ENCODE measurements at regions not wholly inside any gene's neighbourhood (a gene's known extent, or its start where the extent isn't known, plus 50 kb on each side); places are given as distances from the start of the nearest gene placed in this dataset.

GRCh38 chr18:78154444-78154843, 825.2 kb upstream of the SALL3 start:
- Mint-ChIP-seq H3K27ac (no peak overlapping the region), H3K9me3 (no peaks in the 10 kb centered on the region), H3K36me3 (no peaks in the 10 kb centered on the region), H3K27me3 (no peaks in the 10 kb centered on the region), H3K4me1 (ENCODE audit: low read depth) (no peaks in the 10 kb centered on the region), H3K4me3 (no peak overlapping the region)
- ChIA-PET POLR2A (no interaction called here), CTCF (no interaction called here)
- no peak for DNase-seq
- intact Hi-C loops (cut with micrococcal nuclease), result no loop called here

- H3K27me3 Mint-ChIP-seq, result no peaks in the 10 kb centered on the region
- intact Hi-C loops (cut with micrococcal nuclease), result no loop called here
- no peaks in the 10 kb centered on the region for H3K9me3 Mint-ChIP-seq
- no peaks in the 10 kb centered on the region for H3K36me3 Mint-ChIP-seq
- no peak overlapping the region for H3K4me3 Mint-ChIP-seq
- no peaks in the 10 kb centered on the region for H3K4me1 Mint-ChIP-seq (ENCODE audit: low read depth)
- no peak for DNase-seq
- H3K27ac Mint-ChIP-seq, result no peak overlapping the region
- CTCF ChIA-PET, result no interaction called here
- POLR2A ChIA-PET, result no interaction called here
Measured at GRCh38 chr18:78154853-78155252, 824.8 kb upstream of the SALL3 start.

- H3K36me3 Mint-ChIP-seq, result no peaks in the 10 kb centered on the region
- no peaks in the 10 kb centered on the region for H3K9me3 Mint-ChIP-seq
- H3K27ac Mint-ChIP-seq, result no peak overlapping the region
- CTCF ChIA-PET, result no interaction called here
- H3K4me3 Mint-ChIP-seq, result no peak overlapping the region
- H3K27me3 Mint-ChIP-seq, result no peaks in the 10 kb centered on the region
- intact Hi-C loops (cut with micrococcal nuclease), result no loop called here
- POLR2A ChIA-PET, result no interaction called here
- no peaks in the 10 kb centered on the region for H3K4me1 Mint-ChIP-seq (ENCODE audit: low read depth)
- DNase-seq, result no peak
Measured at GRCh38 chr18:78156466-78156865, 823.2 kb upstream of the SALL3 start.

GRCh38 chr18:78158943-78159342, 820.7 kb upstream of the SALL3 start:
- Mint-ChIP-seq H3K4me1 (ENCODE audit: low read depth) (no peaks in the 10 kb centered on the region), H3K4me3 (no peak overlapping the region), H3K27ac (no peak overlapping the region), H3K9me3 (no peaks in the 10 kb centered on the region), H3K36me3 (no peaks in the 10 kb centered on the region), H3K27me3 (no peaks in the 10 kb centered on the region)
- POLR2A ChIA-PET, result no interaction called here
- no peak for DNase-seq
- CTCF ChIA-PET, result no interaction called here
- intact Hi-C loops (cut with micrococcal nuclease), result no loop called here

GRCh38 chr18:78159397-78159796, 820.2 kb upstream of the SALL3 start:
- H3K27ac Mint-ChIP-seq, result no peak overlapping the region
- H3K4me1 Mint-ChIP-seq (ENCODE audit: low read depth), result no peaks in the 10 kb centered on the region
- no peak overlapping the region for H3K4me3 Mint-ChIP-seq
- ChIA-PET POLR2A (no interaction called here), CTCF (no interaction called here)
- intact Hi-C loops (cut with micrococcal nuclease), result no loop called here
- H3K9me3 Mint-ChIP-seq, result no peaks in the 10 kb centered on the region
- DNase-seq, result no peak
- no peaks in the 10 kb centered on the region for H3K36me3 Mint-ChIP-seq
- H3K27me3 Mint-ChIP-seq, result no peaks in the 10 kb centered on the region

GRCh38 chr18:78160961-78161656, 818.5 kb upstream of the SALL3 start:
- POLR2A ChIA-PET, result no interaction called here

GRCh38 chr18:78165525-78165924, 814.1 kb upstream of the SALL3 start:
- no peaks in the 10 kb centered on the region for H3K4me1 Mint-ChIP-seq (ENCODE audit: low read depth)
- CTCF ChIA-PET, result no interaction called here

More at GRCh38 chr18:78160961-78161656, 818.5 kb upstream of the SALL3 start:
- Mint-ChIP-seq H3K27me3 (peaks cover 2% of the 10 kb centered on the region), H3K36me3 (no peaks in the 10 kb centered on the region), H3K4me3 (no peak overlapping the region), H3K9me3 (no peaks in the 10 kb centered on the region), H3K27ac (no peak overlapping the region), H3K4me1 (ENCODE audit: low read depth) (no peaks in the 10 kb centered on the region)
- intact Hi-C loops (cut with micrococcal nuclease), result no loop called here
- no peak for DNase-seq
- CTCF ChIA-PET, result no interaction called here

GRCh38 chr18:78168526-78168925, 811.1 kb upstream of the SALL3 start:
- intact Hi-C loops (cut with micrococcal nuclease), result no loop called here
- DNase-seq, result no peak
- Mint-ChIP-seq H3K4me1 (ENCODE audit: low read depth) (no peaks in the 10 kb centered on the region), H3K4me3 (no peak overlapping the region), H3K9me3 (peaks cover 3% of the 10 kb centered on the region), H3K27me3 (peaks cover 2% of the 10 kb centered on the region), H3K27ac (no peak overlapping the region), H3K36me3 (no peaks in the 10 kb centered on the region)
- CTCF ChIA-PET, result no interaction called here
- POLR2A ChIA-PET, result no interaction called here

More at GRCh38 chr18:78165525-78165924, 814.1 kb upstream of the SALL3 start:
- Mint-ChIP-seq H3K27ac (no peak overlapping the region), H3K4me3 (no peak overlapping the region), H3K27me3 (peaks cover 2% of the 10 kb centered on the region), H3K9me3 (no peaks in the 10 kb centered on the region), H3K36me3 (no peaks in the 10 kb centered on the region)
- POLR2A ChIA-PET, result no interaction called here
- DNase-seq, result no peak
- intact Hi-C loops (cut with micrococcal nuclease), result no loop called here

- intact Hi-C loops (cut with micrococcal nuclease), result no loop called here
- H3K4me3 Mint-ChIP-seq, result no peak overlapping the region
- POLR2A ChIA-PET, result no interaction called here
- no peaks in the 10 kb centered on the region for H3K36me3 Mint-ChIP-seq
- peaks cover 2% of the 10 kb centered on the region for H3K27me3 Mint-ChIP-seq
- CTCF ChIA-PET, result no interaction called here
- H3K27ac Mint-ChIP-seq, result no peak overlapping the region
- peaks cover 3% of the 10 kb centered on the region for H3K9me3 Mint-ChIP-seq
- DNase-seq, result no peak
- no peaks in the 10 kb centered on the region for H3K4me1 Mint-ChIP-seq (ENCODE audit: low read depth)
Measured at GRCh38 chr18:78169174-78169864, 810.3 kb upstream of the SALL3 start.

- intact Hi-C loops (cut with micrococcal nuclease), result no loop called here
Measured at GRCh38 chr18:78171954-78172353, 807.7 kb upstream of the SALL3 start.

GRCh38 chr18:78174737-78175136, 804.9 kb upstream of the SALL3 start:
- H3K27me3 Mint-ChIP-seq, result peaks cover 1% of the 10 kb centered on the region
- ChIA-PET POLR2A (no interaction called here), CTCF (no interaction called here)
- no peak overlapping the region for H3K27ac Mint-ChIP-seq
- no peak overlapping the region for H3K4me3 Mint-ChIP-seq
- no peak for DNase-seq
- intact Hi-C loops (cut with micrococcal nuclease), result no loop called here
- H3K36me3 Mint-ChIP-seq, result no peaks in the 10 kb centered on the region
- H3K4me1 Mint-ChIP-seq (ENCODE audit: low read depth), result no peaks in the 10 kb centered on the region
- peaks cover 7% of the 10 kb centered on the region for H3K9me3 Mint-ChIP-seq

More at GRCh38 chr18:78171954-78172353, 807.7 kb upstream of the SALL3 start:
- H3K36me3 Mint-ChIP-seq, result no peaks in the 10 kb centered on the region
- H3K27ac Mint-ChIP-seq, result no peak overlapping the region
- H3K9me3 Mint-ChIP-seq, result peaks cover 6% of the 10 kb centered on the region
- no peak for DNase-seq
- H3K4me3 Mint-ChIP-seq, result no peak overlapping the region
- ChIA-PET CTCF (no interaction called here), POLR2A (no interaction called here)
- peaks cover under 1% of the 10 kb centered on the region for H3K27me3 Mint-ChIP-seq
- H3K4me1 Mint-ChIP-seq (ENCODE audit: low read depth), result no peaks in the 10 kb centered on the region

- DNase-seq, result no peak
- intact Hi-C loops (cut with micrococcal nuclease), result no loop called here
- H3K4me1 Mint-ChIP-seq (ENCODE audit: low read depth), result no peaks in the 10 kb centered on the region
- H3K27ac Mint-ChIP-seq, result no peak overlapping the region
- POLR2A ChIA-PET, result no interaction called here
- H3K4me3 Mint-ChIP-seq, result no peak overlapping the region
- H3K27me3 Mint-ChIP-seq, result peaks cover 1% of the 10 kb centered on the region
- no peaks in the 10 kb centered on the region for H3K36me3 Mint-ChIP-seq
- CTCF ChIA-PET, result no interaction called here
- peaks cover 22% of the 10 kb centered on the region for H3K9me3 Mint-ChIP-seq
Measured at GRCh38 chr18:78178812-78179211, 800.8 kb upstream of the SALL3 start.

- DNase-seq, result no peak
- H3K4me3 Mint-ChIP-seq, result no peak overlapping the region
- H3K27me3 Mint-ChIP-seq, result peaks cover 1% of the 10 kb centered on the region
- intact Hi-C loops (cut with micrococcal nuclease), result no loop called here
- H3K4me1 Mint-ChIP-seq (ENCODE audit: low read depth), result no peaks in the 10 kb centered on the region
- no peaks in the 10 kb centered on the region for H3K36me3 Mint-ChIP-seq
- peaks cover 28% of the 10 kb centered on the region for H3K9me3 Mint-ChIP-seq
- ChIA-PET CTCF (no interaction called here), POLR2A (no interaction called here)
- no peak overlapping the region for H3K27ac Mint-ChIP-seq
Measured at GRCh38 chr18:78180741-78181140, 798.9 kb upstream of the SALL3 start.
